HG02870 (cell line): ENCODE measurements at regions not wholly inside any gene's neighbourhood (a gene's known extent, or its start where the extent isn't known, plus 50 kb on each side); places are given as distances from the start of the nearest gene placed in this dataset.

Source experiments
- ATAC-seq: cut with Tn5 transposase; IDR thresholded peaks from one replicate; pipeline ENCODE4 v1.9.1; 2021; ENCODE audit warnings: mild to moderate bottlenecking, moderate library complexity; ENCODE audit not compliant: unreplicated experiment

DNA sequence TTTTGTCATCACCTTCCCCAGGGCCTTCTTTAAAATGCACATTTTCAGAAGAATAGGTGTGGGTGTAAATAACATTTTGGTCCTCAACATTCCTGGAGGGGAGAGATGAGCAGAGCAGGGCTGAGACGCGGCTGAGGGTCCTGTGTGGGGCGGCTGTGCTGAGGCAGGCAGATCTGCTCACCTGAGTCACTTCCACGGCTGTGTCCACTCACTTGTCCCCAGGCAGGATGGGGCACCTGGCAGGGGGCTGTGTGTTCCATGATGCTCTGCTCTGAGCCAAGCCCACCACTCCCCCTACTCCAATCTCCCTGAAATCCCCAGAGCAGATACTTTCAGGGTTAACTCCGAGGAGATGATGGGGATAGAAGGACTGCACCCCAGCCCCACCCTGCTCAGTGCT, 93.8 kb downstream of the GLRX3 start:
- no peak for ATAC-seq

DNA sequence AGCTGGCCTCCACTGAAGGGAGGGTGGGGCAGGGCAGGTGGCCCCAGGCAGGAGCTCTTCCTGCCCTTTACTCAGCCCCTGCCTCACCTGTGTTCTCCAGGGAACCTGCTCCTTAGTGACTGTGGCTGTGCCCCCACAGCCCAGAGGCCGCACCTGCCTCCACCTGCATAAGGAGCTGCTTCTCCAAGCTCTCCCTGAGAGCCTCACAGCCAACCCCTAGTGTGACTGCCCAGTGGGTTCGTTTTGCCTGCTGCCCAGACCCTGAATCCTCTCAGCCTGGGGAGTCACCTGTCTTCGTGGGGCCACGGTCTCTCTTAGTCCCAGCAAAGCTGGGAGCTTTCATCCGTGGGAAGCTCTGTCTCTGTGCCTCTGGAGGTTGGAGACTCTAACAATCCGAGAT, 94.4 kb downstream of the GLRX3 start:
- no peak for ATAC-seq

DNA sequence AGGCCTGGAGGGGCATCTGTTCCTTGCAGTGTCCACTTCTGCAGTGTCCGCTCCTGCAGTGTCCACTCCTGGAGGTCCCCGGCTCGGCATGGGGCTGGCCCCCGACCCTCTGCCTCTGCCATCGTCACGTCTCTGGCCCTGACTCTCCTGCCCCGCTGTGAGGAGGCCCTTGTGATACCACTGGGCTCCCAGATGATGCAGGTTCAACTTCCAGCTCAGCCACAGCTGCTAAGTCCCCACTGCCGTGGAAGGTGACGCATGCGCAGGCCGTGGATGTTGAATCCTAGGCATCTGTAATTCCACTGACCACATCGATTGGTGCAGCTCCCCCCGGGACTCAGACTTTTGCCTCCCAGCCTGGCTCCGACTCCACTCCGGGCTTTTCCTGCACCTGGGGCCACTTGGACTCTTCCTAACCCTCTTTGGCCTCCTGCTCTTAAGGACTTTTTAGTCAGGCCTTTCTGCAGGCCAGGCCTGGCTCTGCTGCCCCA, 95.1 kb downstream of the GLRX3 start:
- ATAC-seq: no peak

DNA sequence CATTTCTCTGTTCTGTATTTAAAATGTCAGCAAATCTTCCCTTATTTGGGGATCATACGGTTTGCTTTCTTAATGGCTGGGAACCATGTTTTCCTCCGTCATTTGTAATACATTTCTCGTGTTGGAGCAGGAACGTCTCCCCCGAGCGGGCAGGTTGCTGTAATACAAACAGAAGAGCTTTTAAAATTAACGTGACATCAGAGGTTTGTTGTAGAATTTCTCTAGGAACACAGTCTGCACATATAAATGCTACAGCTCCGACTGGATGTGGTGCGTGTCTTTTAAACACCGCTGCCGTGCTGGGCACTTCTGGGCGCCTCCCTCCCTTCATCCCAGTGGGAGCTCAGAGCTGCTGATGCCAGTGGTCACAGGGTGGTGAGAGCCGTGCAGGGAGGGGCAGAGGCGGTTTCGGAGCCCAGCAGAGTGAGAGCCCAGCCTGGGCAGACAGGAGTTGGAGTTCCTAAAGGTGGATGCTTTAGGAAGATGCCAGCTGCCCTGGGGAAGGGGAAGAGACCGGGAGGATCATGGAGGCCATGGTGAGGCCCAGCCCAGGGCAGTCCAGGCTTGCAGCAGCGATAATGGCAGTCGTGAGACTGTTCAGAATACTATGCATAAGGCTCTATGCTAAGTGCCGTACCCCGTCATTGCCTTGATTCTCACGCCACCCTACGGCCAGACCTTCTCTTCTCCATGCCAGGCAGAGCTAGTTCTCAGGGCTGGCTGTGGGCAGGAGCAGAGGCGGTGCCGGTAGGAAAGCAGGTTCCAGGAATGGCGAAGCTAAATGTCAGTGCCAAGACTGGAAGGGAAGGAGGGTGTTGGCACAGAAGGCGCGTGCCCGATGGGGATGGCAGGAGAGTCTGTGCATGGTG, 96.2 kb downstream of the GLRX3 start:
- ATAC-seq: no peak

DNA sequence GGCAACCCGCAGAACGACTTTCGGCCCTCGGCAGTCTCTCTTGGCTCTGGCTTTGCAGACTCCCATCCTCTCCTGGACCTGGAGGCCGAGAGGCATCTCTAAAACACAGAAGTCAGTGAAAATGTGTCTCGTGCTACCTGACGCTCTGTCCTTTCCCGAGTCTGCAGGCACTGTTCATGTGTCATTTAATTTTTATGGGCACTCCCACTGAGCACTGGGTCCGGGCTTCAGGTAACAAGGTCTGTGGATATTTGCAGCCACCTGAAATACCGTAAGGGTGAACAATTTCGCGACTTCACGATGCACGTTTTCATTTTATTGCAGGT, 96.8 kb downstream of the GLRX3 start:
- ATAC-seq: no peak

DNA sequence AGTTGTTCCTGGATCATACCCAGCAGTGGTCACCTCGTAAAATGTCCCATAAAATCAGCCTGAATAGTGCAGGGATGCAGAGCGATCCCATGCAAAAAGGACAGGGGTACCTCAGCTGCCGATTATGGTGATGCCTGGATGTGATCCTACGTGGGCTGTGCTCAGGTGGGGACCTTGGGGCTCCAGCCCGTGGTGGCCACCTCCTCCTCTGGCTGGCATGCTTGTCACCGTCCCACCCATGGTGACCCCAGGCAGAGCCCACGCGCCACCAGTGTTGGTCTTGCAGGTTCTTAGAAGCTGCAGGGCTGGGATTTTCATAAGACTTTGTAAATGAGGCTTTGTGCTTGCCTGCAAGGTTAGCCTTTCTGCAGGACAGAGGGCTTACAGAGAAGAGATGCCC, 97.2 kb downstream of the GLRX3 start:
- no peak for ATAC-seq

DNA sequence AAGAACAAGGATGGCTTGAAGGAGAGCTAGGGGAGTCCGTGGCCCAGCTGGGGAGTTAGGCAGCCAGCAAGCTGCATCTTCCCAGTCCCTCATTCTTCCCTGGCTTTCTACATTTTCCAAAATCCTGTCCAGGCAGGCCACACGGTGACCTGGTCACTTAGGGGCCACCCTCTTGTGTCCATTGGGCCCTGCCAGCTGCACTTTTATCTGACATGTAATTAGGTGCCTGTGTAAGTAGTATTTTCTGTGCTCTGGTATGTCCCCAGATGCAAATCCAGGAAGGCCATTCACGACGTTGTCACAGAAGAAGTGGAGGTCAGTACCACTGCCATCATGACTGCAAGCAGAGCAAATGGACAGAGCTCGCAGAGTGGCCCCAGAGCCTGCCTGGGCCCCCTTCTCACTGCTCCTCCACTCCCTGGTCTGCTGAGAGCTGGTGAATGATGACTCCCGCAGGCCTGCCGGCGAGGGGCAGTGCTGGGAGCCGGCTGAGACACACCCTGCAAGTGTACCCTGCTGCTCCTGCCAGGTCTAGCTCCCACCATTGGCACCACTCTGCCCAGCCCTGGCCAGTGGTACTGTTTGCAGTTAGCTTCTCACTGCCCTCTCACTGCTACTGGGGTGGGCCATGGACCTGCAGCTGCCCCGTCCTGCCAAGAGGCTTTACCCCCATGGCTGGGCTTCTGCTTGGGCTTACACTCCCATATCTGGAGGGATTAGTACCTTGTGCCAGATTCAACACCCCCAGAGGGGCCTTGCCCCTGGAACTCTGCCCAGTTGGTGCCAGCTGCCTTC, 98.2 kb downstream of the GLRX3 start:
- no peak for ATAC-seq

DNA sequence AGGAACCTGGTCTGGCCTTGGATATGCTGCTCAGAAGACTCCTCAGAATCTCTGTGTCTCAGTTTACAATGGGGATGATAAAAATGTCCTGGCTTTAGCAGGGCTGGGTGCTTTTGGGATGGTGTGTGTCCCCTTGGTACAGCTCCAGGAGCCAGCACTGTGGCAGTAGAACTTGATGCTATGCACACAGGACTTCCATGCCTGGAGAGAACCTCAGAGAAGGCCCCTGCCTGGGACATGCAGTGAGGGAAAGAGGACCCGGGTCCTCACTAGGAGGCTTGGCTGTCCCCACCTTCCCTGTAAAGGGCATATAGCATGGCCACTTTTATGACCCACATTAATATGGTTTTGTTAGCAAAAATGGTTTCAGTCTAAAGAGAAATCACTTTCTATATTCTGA, 100.5 kb downstream of the GLRX3 start:
- no peak for ATAC-seq

DNA sequence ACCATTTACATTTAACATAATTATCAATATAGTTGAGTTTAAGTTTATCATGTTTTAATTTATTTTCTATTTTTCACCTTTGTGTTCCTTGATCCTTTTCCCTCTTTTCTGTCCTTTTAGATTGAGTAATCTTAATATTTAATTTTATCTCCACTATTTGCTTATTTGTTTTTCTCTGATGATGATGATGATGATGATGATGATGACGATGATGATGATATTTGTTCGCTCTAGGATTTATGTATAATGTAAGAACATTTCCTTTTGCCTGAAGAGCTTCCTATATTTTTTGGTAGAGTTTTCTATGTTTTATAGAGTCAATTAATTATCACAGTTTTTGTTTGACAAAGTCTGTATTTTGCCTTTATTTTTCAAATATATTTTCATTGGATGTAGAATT, 104.2 kb downstream of the GLRX3 start:
- no peak for ATAC-seq

DNA sequence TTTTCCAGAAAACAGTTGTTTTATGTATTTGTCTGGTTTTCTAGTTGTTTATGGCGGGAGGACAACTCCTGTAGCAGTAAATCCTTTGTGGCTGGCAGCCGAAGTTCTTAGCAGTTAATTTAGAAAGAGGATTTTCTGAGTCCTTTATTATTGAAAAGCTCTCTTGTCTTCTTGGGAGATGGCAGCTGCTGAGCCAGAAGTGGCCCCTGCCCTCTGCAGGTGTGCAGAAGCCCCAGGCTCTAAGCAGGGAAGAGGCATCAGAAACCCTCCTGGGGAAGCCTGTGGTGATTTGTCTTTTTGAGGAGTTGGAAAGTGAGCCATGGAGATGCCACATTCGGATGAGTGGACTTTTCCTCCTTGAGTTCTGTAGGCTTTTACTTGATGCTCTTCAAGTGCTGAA, 106.3 kb downstream of the GLRX3 start:
- no peak for ATAC-seq

DNA sequence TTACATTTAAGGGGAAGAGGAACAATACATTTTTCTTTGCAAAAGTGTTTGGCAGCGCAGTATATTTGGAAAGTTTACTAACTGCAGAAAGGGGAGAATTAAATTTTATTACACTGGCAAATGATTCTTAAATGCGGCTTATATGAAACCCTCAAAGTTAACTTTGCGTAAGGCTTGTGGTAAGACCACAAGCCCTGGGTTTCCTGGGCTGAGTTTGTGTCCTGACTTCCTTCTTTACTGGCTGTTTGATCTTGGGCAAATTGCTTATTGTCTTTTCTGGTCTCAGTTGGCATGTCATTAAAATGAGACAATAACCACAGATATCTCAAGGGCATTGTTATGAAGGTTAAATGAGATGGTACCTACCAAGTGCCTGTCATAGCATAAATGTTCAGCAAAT, 106.8 kb downstream of the GLRX3 start:
- no peak for ATAC-seq

DNA sequence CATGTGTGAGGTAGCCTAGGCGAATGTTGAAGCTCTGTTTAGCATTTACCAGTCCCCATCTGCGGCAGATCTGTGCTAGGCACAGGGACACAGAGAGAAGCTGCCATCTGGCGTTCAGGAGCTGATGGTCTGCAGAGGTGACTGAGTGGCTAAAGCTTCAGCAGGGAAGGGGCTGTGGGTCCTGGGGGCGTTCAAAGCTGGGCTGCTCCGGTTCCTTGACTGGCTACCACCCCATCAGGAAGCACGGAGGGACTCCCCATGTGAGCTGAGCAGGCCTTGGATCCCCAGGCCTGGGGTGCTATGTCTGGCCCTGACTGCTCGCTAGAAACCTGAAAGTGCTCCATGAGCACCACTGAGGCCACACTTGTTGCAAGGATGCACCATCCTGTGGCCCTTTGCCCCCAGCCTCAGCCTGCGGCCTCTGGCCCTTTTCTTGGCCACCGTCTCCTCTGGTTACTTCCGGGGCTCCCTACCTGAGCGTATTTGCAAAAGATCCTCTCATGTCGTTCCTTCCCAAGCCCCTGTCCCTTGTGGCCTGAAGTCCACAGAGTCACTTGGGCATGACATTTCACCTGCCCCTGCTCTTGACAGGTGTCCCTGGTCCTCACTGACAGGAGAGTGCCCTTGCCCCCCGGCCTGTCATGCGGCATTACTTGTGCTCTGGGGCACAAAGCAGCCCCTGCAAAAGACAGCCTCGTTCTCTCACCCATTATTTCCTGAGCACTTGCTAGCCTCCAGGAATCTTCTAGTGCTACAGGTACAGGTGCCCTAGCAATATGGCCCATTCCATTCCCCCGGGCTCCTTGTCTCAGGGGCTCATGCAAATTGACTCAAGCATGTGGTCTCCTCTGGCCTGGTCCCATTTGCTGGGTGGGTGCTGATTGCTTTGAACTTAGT, 108.1 kb downstream of the GLRX3 start:
- no peak for ATAC-seq

DNA sequence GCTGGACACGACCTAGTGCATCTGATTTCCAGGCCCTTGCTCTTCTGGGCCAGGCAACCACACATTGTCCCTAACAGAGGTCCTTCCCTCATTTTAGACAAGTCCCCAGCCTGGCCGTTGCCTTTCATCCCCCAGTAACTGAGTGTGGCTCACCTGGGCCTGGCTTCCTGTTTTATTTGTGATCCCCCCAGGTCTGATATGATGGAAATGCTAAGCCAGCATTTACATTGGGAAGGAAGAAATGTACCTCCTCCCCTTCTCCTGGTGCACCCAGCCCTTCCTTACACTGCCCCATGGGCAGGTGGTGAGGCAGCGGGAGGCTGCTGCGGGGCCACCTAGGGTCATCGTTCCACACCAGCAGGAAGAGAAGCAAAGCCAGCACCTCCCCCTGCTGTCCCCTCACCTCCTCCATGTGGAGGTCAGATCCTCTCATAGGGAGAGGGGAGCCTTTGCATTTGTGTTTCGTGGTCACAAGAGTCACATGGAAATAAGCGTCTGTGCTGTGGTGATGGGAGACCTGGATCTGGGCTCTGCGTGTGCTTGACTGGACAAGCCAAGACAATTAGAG, 108.8 kb downstream of the GLRX3 start:
- no peak for ATAC-seq

DNA sequence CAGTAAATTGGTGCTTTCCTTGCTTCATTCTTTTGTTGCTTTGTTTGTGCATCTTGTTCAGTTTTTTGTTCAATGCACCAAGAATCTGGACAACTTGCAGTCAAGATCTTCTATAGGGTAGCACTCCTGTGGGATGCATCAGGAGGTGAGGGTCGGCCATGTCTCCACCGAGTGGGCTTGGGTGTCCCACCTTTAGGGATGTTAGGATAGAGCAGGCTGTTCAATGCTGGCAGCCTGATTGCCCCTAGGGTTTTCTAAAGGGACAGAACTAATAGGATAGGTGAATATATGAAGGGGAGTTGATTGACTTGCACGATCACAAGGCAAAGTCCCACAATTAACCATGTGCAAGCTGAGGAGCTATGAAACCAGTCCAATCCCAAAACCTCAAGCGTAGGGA, 109.9 kb downstream of the GLRX3 start:
- no peak for ATAC-seq

DNA sequence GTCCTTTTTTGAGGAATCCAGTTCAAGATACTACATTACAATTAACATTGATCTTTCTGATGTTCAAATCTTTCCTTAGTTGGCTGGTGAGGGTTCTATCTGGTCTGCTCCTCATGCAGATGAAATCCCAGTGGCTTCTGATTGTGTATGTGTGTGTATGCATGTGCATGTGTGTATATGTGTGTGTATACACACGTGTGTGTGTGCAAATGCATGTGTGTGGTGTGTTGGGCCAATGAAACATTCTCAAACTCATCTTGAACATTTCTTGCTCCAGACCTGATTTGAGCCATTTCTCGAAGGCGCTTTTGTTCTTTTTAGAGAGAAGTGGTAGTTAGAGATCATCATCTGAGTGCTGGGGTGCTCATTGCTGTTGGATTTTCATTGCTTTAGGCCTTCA, 113.9 kb downstream of the GLRX3 start:
- ATAC-seq: no peak

DNA sequence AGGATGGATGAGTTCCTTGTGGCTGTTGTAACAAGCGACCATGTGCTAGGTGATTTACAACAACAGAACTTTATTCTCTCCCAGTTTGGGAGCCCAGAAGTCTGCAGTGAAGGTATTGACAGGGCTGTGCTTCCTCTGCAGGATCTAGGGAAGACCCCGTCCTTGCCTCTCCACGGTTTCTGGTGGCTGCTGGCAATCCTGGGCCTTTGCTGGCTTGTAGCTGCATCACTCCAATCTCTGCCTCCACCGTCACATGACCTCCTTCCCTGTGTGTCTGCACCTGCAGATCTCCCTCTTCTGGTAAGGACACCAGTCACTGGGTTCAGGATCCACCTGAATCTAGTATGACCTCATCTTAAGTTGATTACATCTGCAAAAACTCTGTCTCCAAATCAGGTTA, 115.6 kb downstream of the GLRX3 start:
- ATAC-seq: no peak

DNA sequence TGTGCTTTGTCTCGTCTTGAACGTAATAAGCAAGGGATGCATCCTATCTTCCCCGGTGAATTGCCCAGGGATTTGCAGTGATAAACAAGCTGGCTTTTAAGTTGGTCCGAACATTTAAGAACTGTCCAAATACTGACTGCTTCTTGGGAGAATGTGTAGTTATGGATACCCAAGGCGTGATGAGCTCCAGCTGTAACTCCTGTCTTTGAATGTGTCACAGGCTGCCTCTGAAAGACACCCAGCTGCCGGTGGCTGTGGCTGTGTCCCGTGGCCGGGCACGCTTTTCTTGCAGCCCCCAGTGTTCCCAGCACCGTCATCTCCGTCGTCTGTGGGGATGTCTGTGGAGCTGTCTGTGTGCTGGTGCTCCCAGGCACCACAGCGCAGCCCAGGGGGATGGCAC, 118.1 kb downstream of the GLRX3 start:
- ATAC-seq: no peak

DNA sequence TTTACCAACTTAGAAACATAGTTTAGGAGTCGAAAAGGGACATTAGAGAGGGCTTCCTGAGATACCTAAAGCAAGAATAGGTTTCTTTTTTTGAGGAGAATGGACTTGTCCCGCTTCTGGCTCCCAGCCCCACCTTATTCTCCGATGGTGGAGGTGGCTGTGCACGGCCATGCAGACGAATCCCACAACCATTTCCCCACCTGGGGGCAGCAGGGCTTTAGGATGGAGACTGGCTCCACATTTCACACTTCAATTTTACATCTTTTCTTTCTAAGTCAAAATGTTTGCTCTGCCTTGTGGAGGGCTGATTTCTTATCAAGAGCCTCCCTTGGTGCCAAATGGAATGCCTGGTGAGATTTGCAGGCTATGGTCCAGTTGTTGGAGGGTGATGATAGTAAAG, 118.5 kb downstream of the GLRX3 start:
- ATAC-seq: no peak

DNA sequence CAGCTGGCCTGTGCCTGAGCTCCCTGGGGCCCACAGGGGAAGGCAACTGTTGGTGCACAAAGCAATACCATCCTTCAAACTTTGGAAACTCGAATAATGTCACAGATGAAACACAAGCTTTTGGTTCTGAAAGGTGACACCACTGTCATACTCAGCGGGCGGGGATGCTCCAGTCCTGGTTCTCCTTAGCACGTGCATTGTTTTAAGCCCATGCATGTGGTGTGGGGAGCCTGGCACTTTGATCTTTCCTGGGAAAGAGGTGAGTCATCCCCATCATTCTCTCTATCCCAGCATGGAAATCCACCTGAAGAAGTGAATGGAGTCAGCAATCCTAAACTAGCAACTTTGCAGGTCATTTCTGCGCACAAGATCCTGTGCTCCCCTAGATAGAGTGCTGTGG, 119.6 kb downstream of the GLRX3 start:
- no peak for ATAC-seq

DNA sequence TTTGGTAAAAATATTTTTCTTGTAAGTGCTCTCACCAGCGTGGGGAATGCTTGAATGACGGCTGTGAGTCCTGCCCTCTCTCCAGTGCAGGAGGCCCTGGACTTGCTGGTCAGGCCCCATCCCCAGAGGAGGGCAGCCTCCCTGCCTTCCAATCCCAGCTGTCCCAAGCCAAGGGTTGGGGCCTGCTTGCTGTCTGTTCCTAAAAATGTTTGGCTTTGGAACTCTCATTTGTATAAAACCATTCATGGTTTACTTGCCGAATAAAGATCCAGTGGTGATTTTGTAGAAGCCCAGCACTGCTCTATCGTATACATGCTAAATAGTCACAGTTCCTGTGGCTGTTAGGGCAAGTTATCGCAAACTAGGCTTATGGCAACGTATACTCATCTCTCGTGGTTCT, 121.7 kb downstream of the GLRX3 start:
- ATAC-seq: no peak

DNA sequence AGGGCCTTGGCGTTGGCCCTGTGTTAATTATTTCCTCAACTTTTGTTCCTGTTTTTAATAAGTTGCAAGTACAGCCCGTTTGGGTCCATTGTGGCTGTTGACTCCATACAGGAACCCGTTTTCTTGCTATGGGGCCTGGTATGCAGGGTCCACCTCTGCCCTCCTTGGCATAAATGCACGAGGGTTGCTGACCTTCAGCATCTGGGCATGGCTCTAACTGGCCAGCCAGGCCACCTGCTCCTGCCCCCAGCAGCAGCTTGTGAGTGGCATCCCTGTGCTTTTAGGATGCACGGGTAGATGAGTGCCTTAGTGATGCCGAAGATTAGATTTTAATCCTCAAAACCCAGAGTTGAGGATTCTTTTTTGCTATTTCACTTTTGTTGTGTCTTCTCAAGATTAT, 123.2 kb downstream of the GLRX3 start:
- ATAC-seq: no peak
